Epithelial cell of esophagus (primary cell): ENCODE measurements at regions not wholly inside any gene's neighbourhood (a gene's known extent, or its start where the extent isn't known, plus 50 kb on each side); places are given as distances from the start of the nearest gene placed in this dataset.
A peak's percentile ranks its signal among the peaks of the same experiment; 100 is the strongest.

Experiments
- DNase-seq: peaks from one replicate; pipeline ENCODE4 v3.0.0; 2010; ENCODE audit warnings: low read depth
- H3K4me3 ChIP-seq: 2 replicates; pipeline ENCODE4 v1.5.1; 2011; ENCODE audit warnings: mild to moderate bottlenecking, low read length, control low read depth
- TF ChIP-seq, protein P1 (sequence below): IDR thresholded peaks from 2 replicates; pipeline ENCODE4 v1.5.1; 2011; ENCODE audit warnings: low read depth, mild to moderate bottlenecking, low read length, control low read depth, inconsistent platforms; ENCODE audit not compliant: insufficient read depth; ENCODE audit errors: missing control alignments

DNA sequence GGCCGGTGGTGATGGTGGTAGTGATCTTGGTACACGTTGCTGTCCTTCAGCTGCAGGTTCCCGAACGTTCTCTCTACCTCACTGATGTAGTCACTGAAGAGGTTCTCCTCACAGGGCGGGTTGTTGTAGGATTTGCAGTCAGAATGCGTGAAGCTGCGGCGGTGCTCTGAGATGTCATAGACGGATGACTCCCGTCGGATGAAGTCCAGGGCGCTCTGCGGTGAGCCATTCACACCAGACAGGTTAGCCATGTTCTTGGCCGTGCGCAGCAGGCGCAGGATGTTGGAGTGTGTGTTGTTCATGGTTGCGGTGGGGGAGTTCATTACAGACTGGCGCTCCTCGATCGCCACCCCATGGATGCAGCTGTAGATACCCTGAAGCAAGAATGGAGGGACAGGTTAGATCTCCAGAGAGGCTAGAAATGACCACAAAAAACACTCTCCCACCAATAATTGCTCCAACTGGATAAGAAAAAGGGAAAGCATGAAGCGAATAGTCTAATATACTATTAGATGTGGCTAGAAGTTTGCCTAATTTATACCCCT is 367.8 kb downstream of the EMP1 start:
- H3K4me3 ChIP-seq, result no peak overlapping the region
- TF ChIP-seq, protein P1, sequence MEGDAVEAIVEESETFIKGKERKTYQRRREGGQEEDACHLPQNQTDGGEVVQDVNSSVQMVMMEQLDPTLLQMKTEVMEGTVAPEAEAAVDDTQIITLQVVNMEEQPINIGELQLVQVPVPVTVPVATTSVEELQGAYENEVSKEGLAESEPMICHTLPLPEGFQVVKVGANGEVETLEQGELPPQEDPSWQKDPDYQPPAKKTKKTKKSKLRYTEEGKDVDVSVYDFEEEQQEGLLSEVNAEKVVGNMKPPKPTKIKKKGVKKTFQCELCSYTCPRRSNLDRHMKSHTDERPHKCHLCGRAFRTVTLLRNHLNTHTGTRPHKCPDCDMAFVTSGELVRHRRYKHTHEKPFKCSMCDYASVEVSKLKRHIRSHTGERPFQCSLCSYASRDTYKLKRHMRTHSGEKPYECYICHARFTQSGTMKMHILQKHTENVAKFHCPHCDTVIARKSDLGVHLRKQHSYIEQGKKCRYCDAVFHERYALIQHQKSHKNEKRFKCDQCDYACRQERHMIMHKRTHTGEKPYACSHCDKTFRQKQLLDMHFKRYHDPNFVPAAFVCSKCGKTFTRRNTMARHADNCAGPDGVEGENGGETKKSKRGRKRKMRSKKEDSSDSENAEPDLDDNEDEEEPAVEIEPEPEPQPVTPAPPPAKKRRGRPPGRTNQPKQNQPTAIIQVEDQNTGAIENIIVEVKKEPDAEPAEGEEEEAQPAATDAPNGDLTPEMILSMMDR, result no peak
- DNase-seq, result no peak

DNA sequence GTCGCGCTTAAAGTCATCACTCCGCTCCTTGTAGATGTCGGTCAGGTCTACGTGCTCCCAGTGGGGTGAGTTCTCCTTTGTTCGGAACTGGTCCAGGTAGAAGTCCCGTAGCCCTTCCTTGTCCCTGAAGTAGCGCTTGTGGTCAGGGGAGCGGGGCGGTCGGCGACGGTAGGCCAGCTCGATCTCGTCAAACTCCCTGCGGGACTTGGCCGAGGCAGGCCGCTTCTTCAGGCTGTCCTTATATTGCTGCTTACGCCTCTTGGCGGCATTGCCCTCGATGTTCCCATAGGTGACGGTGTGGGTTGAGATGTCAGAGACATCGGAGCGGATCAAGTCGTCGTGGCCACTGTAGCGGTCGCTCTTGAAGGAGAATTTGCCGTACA is 367.2 kb downstream of the EMP1 start:
- H3K4me3 ChIP-seq, result no peak overlapping the region
- TF ChIP-seq, protein P1, result no peak
- DNase-seq, result no peak

DNA sequence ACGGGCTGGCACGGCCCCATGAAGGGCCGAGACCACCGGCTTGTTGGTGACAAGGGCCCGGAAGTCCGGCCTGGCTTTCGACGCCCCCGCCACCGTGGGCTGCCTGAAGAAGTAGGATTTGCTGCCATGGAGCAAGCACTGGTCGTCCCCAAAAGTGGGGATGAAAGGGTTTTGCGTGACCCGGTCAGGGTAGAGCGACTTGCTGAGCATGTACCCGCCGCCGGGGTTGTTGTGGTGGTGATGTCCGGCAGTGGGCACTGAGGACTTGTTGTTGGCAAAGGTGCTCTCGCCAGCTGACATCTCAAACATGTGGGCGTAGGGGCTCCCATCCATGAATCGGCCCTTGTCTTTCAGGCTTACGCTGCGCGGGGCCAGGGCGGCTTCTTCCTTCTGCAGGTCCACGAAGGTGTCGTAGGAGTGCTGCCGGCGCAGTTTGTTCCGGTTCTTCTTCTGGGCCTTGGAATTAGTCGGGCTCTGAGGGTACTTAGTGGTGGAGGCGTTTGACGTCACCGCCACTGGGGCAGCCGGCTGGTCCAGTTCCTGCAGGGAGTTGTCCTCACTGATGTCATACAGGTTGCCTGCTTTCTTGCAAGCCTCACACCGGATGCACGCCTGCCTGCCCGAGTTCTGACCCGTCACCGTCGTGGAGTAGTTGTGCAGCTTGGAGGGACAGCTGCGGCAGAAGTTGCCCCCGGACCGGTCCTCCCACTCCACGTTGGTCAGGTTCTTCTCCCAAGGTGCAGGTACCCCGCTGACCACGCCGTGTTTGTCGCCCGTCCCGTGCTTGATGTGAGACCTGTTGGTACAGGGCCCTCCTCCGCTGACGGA is 366.6 kb downstream of the EMP1 start:
- TF ChIP-seq, protein P1, result no peak
- H3K4me3 ChIP-seq, result no peak overlapping the region
- DNase-seq, result no peak

DNA sequence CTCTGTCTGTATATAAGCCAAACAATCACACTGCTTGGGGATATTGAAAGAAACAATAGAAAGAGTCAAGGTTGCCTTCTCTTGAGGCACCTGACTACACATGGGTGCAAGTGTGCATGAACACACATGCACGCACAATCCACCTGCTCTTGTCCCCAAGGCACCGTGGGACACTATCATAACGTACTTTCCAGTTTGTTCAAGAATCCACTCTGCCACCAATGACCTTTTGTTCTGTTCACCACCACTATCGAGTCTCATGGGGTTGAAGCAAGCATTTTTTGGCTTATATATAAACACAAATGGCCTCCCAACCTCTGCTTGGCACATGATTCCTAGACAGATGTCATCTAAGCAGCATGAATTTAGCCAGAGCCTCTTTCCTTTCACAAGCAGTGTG is 365.4 kb downstream of the EMP1 start:
- H3K4me3 ChIP-seq, result no peak overlapping the region
- TF ChIP-seq, protein P1, result no peak
- DNase-seq, result no peak

DNA sequence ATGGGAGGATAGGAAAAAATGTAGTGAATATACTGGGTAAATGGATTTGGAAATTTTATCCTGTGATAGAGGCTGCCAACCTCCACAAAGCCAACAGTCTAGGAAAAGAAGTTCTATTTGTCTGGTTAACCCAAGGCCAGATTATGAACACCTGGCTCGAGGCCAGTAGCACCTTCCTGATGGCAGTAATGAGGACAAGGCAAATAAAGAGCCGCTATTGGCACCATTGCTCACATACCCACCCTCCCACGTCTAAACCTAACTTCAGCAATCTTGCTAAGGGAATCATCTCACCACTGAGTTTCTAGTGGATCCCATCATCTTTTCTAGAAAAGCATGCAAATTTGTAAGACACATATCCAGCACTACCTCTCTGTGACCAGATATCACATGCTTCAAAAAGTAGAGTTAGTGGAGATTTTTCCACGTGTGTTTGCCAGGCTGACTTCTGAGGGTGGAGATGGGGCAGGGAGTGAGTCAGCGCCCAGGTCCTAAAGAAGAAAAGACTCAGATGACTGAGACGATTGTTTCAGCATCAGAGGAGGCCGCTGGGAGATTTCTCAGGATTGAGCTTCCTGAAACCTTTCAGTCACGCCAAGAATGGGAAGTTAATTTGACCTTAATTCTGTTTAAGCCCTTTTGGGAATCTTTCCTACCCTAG is 362.9 kb downstream of the EMP1 start:
- peak; percentile 5 for DNase-seq
- TF ChIP-seq, protein P1, result no peak
- H3K4me3 ChIP-seq, result no peak overlapping the region

DNA sequence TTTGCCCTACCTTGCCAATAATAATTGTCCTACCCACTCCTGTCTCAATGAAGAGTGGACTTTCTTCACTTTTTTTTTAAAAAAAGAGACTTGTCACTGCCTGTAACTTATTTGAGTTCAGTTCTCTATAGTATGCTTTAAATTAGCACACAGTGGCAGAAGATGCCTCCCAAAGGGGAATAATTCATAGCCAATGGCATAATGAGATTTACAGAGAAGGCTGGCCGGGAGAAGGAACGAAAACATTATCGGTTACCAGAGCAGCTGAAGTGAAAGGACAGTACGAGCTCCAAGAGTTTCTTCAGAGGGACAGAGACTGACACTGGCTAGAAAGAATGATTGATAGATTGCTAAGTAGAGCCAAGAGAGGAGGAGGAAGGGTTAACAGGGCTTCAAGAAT is 356.3 kb downstream of the EMP1 start:
- DNase-seq, result no peak
- TF ChIP-seq, protein P1, result no peak

More for the DNA sequence above, 356.3 kb downstream of the EMP1 start:
- no peak overlapping the region for H3K4me3 ChIP-seq
